K562 (cell line): ENCODE measurements at regions not wholly inside any gene's neighbourhood (a gene's known extent, or its start where the extent isn't known, plus 50 kb on each side); places are given as distances from the start of the nearest gene placed in this dataset.

Source experiments
- ATAC-seq: fragments of 200-7000 bp; cut with Tn5 transposase; 3 replicates; pipeline ENCODE4 v1.9.1; 2020; ENCODE audit warnings: moderate library complexity
- BruUV-seq: library from RNA; stranded (reverse); fragments of 400-500 nt; replicated peaks from 2 replicates; lab custom pipeline; 2021; lab: Mats Ljungman, UMichigan
- CTCF ChIA-PET: fragments of 300-600 bp; formaldehyde crosslinking; extraction: SDS; loops from one replicate; lab custom pipeline; 2021; ENCODE audit warnings: low intra/inter-chr PET ratio; lab: Yijun Ruan, JAX
- POLR2A ChIA-PET: fragments of 300-600, 350-650 bp; sonication (Branson Sonifier 250); formaldehyde crosslinking; extraction: SDS; loops from one replicate; lab custom pipeline; 2021; ENCODE audit warnings: antibody characterized with exemption, inconsistent platforms; lab: Yijun Ruan, JAX
- DNase-seq, 4 experiments: peaks; one replicate each; pipeline versions ENCODE4 v3.0.0 to v3.0.0-alpha.2; 2011 to 2018; ENCODE audit warnings: low spot score in 3 of 4, mixed read lengths in 3 of 4; ENCODE audit errors: extremely low read depth in 1 of 4
- FAIRE-seq: peaks from 2 replicates; lab custom pipeline; 2011; peaks lifted over from hg19 to GRCh38; lab: Jason Lieb, UNC
- H2AFZ ChIP-seq: 2 replicates; pipeline ENCODE4 v1.6.0; 2011; ENCODE audit warnings: low read depth, low read length, control low read depth, inconsistent platforms
- H3K27ac ChIP-seq: fragments of 200-600 bp; 3 replicates; pipeline ENCODE4 v1.8.0; 2011; ENCODE audit warnings: low read depth, mild to moderate bottlenecking, control low read depth, inconsistent platforms, low read length, moderate library complexity, mixed read lengths; ENCODE audit errors: extremely low read depth
- H3K27me3 ChIP-seq, 2 experiments: fragments of 300-600 bp in 1 of 2; 2 replicates in 1 of 2; 3 replicates in 1 of 2; pipeline versions ENCODE4 v1.6.0 to v1.8.0; 2011; ENCODE audit warnings: inconsistent platforms in 2 of 2, low read length in 2 of 2, mild to moderate bottlenecking in 1 of 2, mixed read lengths in 1 of 2, moderate library complexity in 1 of 2; ENCODE audit not compliant: control insufficient read depth in 2 of 2, insufficient read depth in 2 of 2
- H3K36me3 ChIP-seq: fragments of 300-600 bp; 3 replicates; pipeline ENCODE4 v1.8.0; 2011; ENCODE audit warnings: mild to moderate bottlenecking, low read length, inconsistent platforms; ENCODE audit not compliant: control insufficient read depth, insufficient read depth
- H3K4me1 ChIP-seq, 2 experiments: fragments of 200-600 bp in 1 of 2; replicated peaks in 1 of 2; 2 replicates in 1 of 2; 3 replicates in 1 of 2; pipeline versions ENCODE4 v1.5.1 to v1.8.0; 2011; ENCODE audit warnings: inconsistent platforms in 2 of 2, low read length in 2 of 2, mild to moderate bottlenecking in 1 of 2, mixed read lengths in 1 of 2, moderate library complexity in 1 of 2; ENCODE audit not compliant: control insufficient read depth in 2 of 2, insufficient read depth in 2 of 2
- H3K4me2 ChIP-seq: 2 replicates; pipeline ENCODE4 v1.6.1; 2011; ENCODE audit warnings: low read length, control low read depth, inconsistent platforms, mixed read lengths; ENCODE audit not compliant: insufficient read depth
- H3K4me3 ChIP-seq: fragments of 200-600 bp; sonication (generic), shearing (Covaris generic); 2 replicates; pipeline ENCODE4 v1.5.1; 2016; ENCODE audit warnings: control low read depth, inconsistent platforms
- H3K79me2 ChIP-seq: fragments of 200-600 bp; 3 replicates; pipeline ENCODE4 v1.8.0; 2011; ENCODE audit warnings: low read length, inconsistent platforms; ENCODE audit not compliant: control insufficient read depth, insufficient read depth
- H3K9ac ChIP-seq, 2 experiments: 2 replicates each; pipeline versions ENCODE4 v1.6.0 to v1.6.1; 2011; ENCODE audit warnings: low read depth in 2 of 2, low read length in 2 of 2, control low read depth in 1 of 2, inconsistent platforms in 1 of 2, mild to moderate bottlenecking in 1 of 2, mixed read lengths in 1 of 2; ENCODE audit not compliant: insufficient read depth in 1 of 2
- H3K9me1 ChIP-seq: one replicate; pipeline ENCODE4 v1.6.0; 2011; ENCODE audit warnings: inconsistent platforms, mild to moderate bottlenecking, low read length, moderate library complexity; ENCODE audit not compliant: control insufficient read depth, insufficient read depth
- H3K9me3 ChIP-seq: replicated peaks from 2 replicates; pipeline ENCODE4 v1.5.1; 2011; ENCODE audit warnings: low read depth, low read length, inconsistent platforms; ENCODE audit not compliant: control insufficient read depth, insufficient read depth
- H4K20me1 ChIP-seq: replicated peaks from 2 replicates; pipeline ENCODE4 v1.6.1; 2011; ENCODE audit warnings: low read length, inconsistent platforms, mixed read lengths; ENCODE audit not compliant: control insufficient read depth, insufficient read depth
- ATF2 ChIP-seq: sonication (generic); formaldehyde crosslinking; IDR thresholded peaks from 2 replicates; pipeline ENCODE4 v1.8.1; 2022; ENCODE audit warnings: missing genetic modification reagents
- ATF7 ChIP-seq: fragments of 450-650 bp; IDR thresholded peaks from 2 replicates; pipeline ENCODE4 v1.7.1; 2014; ENCODE audit warnings: mild to moderate bottlenecking, moderate library complexity
- CBFA2T3 ChIP-seq: fragments of 450-650 bp; IDR thresholded peaks from 2 replicates; pipeline ENCODE4 v1.6.1; 2017
- CREM ChIP-seq: IDR thresholded peaks from 2 replicates; pipeline ENCODE4 v1.6.1; 2014; ENCODE audit warnings: antibody characterized with exemption, low read depth
- CTBP1 ChIP-seq: fragments of 450-650 bp; IDR thresholded peaks from 2 replicates; pipeline ENCODE4 v1.6.1; 2016; ENCODE audit warnings: borderline replicate concordance
- DMBX1 ChIP-seq: fragments of 250-450 bp; sonication (Bioruptor Pico); IDR thresholded peaks from 2 replicates; pipeline ENCODE4 v1.8.0; 2022; ENCODE audit warnings: inconsistent platforms, mild to moderate bottlenecking, moderate library complexity, borderline replicate concordance
- EGR1 ChIP-seq: fragments of 450-650 bp; conservative IDR thresholded peaks from 2 replicates; pipeline ENCODE4 v1.6.1; 2017; ENCODE audit warnings: mild to moderate bottlenecking
- ESRRA ChIP-seq: fragments of 450-650 bp; IDR thresholded peaks from 2 replicates; pipeline ENCODE4 v1.6.1; 2014; ENCODE audit warnings: low read depth, mild to moderate bottlenecking, moderate library complexity, borderline replicate concordance
- GABPA ChIP-seq: fragments of 200-800 bp; sonication (Bioruptor generic); conservative IDR thresholded peaks from 2 replicates; pipeline ENCODE4 v1.6.1; 2016; ENCODE audit warnings: low read depth, missing genetic modification characterization, missing compliant biosample characterization
- GATA2 ChIP-seq: sonication (generic); formaldehyde crosslinking; IDR thresholded peaks from 2 replicates; pipeline ENCODE4 v1.4.0; 2020; ENCODE audit warnings: mild to moderate bottlenecking, missing genetic modification reagents
- HLTF ChIP-seq: fragments of 450-650 bp; IDR thresholded peaks from 2 replicates; pipeline ENCODE4 v1.6.1; 2016
- MYC ChIP-seq, 2 experiments: fragments of 250-450 bp in 1 of 2; sonication (Bioruptor Pico) in 1 of 2; IDR thresholded peaks; 2 replicates each; pipeline versions ENCODE4 v1.5.1 to v1.6.1; 2012 to 2021; ENCODE audit warnings: low read depth in 2 of 2, borderline replicate concordance in 1 of 2, improper control_type of control experiment in 1 of 2, low read length in 1 of 2, mild to moderate bottlenecking in 1 of 2, moderate library complexity in 1 of 2
- NCOA2 ChIP-seq, 2 experiments: fragments of 450-650 bp; IDR thresholded peaks; 2 replicates each; pipeline ENCODE4 v1.6.1; 2018; ENCODE audit warnings: mild to moderate bottlenecking in 2 of 2, moderate library complexity in 1 of 2; ENCODE audit not compliant: partially characterized antibody in 2 of 2
- NR2C2 ChIP-seq, 2 experiments: fragments of 200-800 bp in 1 of 2; sonication (Bioruptor generic) in 1 of 2; sonication (generic) in 1 of 2; formaldehyde crosslinking in 1 of 2; IDR thresholded peaks; 2 replicates each; pipeline versions ENCODE4 v1.6.1 to v1.8.0; 2016 to 2022; ENCODE audit warnings: mild to moderate bottlenecking in 1 of 2, missing compliant biosample characterization in 1 of 2, missing genetic modification characterization in 1 of 2, missing genetic modification reagents in 1 of 2
- SRSF1 ChIP-seq: fragments of 200-400 bp; formaldehyde crosslinking; IDR thresholded peaks from 2 replicates; pipeline ENCODE4 v1.6.1; 2017; ENCODE audit warnings: mild to moderate bottlenecking, low read depth, low read length, moderate library complexity
- TCF15 ChIP-seq: fragments of 250-450 bp; sonication (Bioruptor Pico); IDR thresholded peaks from 2 replicates; pipeline ENCODE4 v1.8.0; 2022; ENCODE audit warnings: moderate library complexity, mild to moderate bottlenecking, inconsistent platforms
- TOE1 ChIP-seq, 2 experiments: fragments of 450-650 bp in 1 of 2; sonication (generic) in 1 of 2; formaldehyde crosslinking in 1 of 2; IDR thresholded peaks; 2 replicates each; pipeline versions ENCODE4 v1.7.1 to v1.8.0; 2016 to 2022; ENCODE audit warnings: borderline replicate concordance in 2 of 2, mild to moderate bottlenecking in 2 of 2, antibody characterized with exemption in 1 of 2, inconsistent platforms in 1 of 2, low read depth in 1 of 2, missing genetic modification reagents in 1 of 2, moderate library complexity in 1 of 2
- ZNF124 ChIP-seq: sonication (generic); formaldehyde crosslinking; IDR thresholded peaks from 2 replicates; pipeline ENCODE4 v1.8.1; 2022; ENCODE audit warnings: missing genetic modification reagents
- ZNF134 ChIP-seq: fragments of 250-450 bp; sonication (Bioruptor Pico); conservative IDR thresholded peaks from 2 replicates; pipeline ENCODE4 v1.4.0; 2020
- WGBS: fragments of 100-300 bp; shearing (Covaris generic); methylation state at CpG from one replicate; pipeline ENCODE4 v1.1.6; 2016; ENCODE audit warnings: low coverage, mixed read lengths; ENCODE audit not compliant: insufficient coverage; ENCODE audit errors: missing lambda C conversion rate; 5-methylcytosine and 5-hydroxymethylcytosine counted together
- in situ Hi-C: fragments of 300-500 bp; cut with MboI; formaldehyde crosslinking; loops from 4 replicates; pipeline ENCODE4 v1.15.0; 2018; ENCODE audit warnings: inconsistent platforms, mixed read lengths
- intact Hi-C: fragments of 100-400 bp; cut with micrococcal nuclease; formaldehyde crosslinking; loops from 2 replicates; pipeline ENCODE4 v1.14.2; 2022

- FAIRE-seq (no peak), DNase-seq (peak in 1 of 4 experiments; percentile 38), ATAC-seq (no peak)
- Histone ChIP-seq H3K27me3 (no peaks in the 10 kb centered on the region), H3K4me1 (no peaks in the 10 kb centered on the region; a peak in 1 of 5 replicates), H3K9me3 (no peaks in the 10 kb centered on the region), H3K79me2 (no peaks in the 10 kb centered on the region), H3K27ac (peak overlapping the region; percentile 38; the same call in 1 of the 3 replicates), H3K36me3 (no peaks in the 10 kb centered on the region), H3K4me2 (no peak overlapping the region; the same call in 1 of the 2 replicates), H3K9ac (no peak overlapping the region), H4K20me1 (no peaks in the 10 kb centered on the region), H3K9me1 (no peaks in the 10 kb centered on the region), H3K4me3 (no peak overlapping the region), H2AFZ (no peak overlapping the region)
- BruUV-seq, result no TSS peak
- WGBS, result 0% methylated on average over 2 of the region's 2 CpGs
- intact Hi-C loops, result no loop called here
- in situ Hi-C loops, result no loop called here
- ChIA-PET CTCF (no interaction called here), POLR2A (no interaction called here)
- TF ChIP-seq SRSF1, result no peak
- no peak for TF ChIP-seq NR2C2 (CRISPR knock-in tag; IDR thresholded peaks at IDR 0.05)
- TF ChIP-seq NR2C2 (tag; IDR thresholded peaks at IDR 0.05), result peak; percentile 66
- peak; percentile 87; the same call in 1 of the 2 replicates for TF ChIP-seq ATF2 (CRISPR knock-in tag)
- no peak for TF ChIP-seq ZNF134
- no peak for TF ChIP-seq ZNF124 (CRISPR knock-in tag)
- TF ChIP-seq MYC (IDR thresholded peaks at IDR 0.05; ENCODE audit: low read depth, low read length), result no peak
- no peak for TF ChIP-seq MYC (CRISPR knock-in tag; IDR thresholded peaks at IDR 0.05; ENCODE audit: borderline replicate concordance, low read depth)
- peak; percentile 85 for TF ChIP-seq ATF7
- no peak for TF ChIP-seq TOE1 (IDR thresholded peaks at IDR 0.05; ENCODE audit: borderline replicate concordance)
- TF ChIP-seq TOE1 (CRISPR knock-in tag; IDR thresholded peaks at IDR 0.05; ENCODE audit: borderline replicate concordance, low read depth), result no peak
- no peak for TF ChIP-seq NCOA2 (IDR thresholded peaks at IDR 0.05; ENCODE audit: partially characterized antibody in 2 of 2)
- 0 out of 2 replicates have a peak, but pooled peaks have one; percentile 12 for TF ChIP-seq CBFA2T3
- TF ChIP-seq TCF15, result no peak
- TF ChIP-seq HLTF, result no peak
- TF ChIP-seq GABPA (tag), result peak; percentile 67
- TF ChIP-seq GATA2 (CRISPR knock-in tag), result peak; percentile 33; the same call in 1 of the 2 replicates
- peak; percentile 37; the same call in 1 of the 2 replicates for TF ChIP-seq CREM
- 0 out of 2 replicates have a peak, but pooled peaks have one; percentile 38 for TF ChIP-seq DMBX1 (CRISPR knock-in tag)
- TF ChIP-seq ESRRA, result peak; percentile 97
- peak; percentile 26; the same call in 1 of the 2 replicates for TF ChIP-seq CTBP1
- TF ChIP-seq EGR1, result no peak
Measured at GRCh38 chr12:89117448-89118034, 234.8 kb downstream of the DUSP6 start.
